ENCODE measurements at regions not wholly inside any gene's neighbourhood (a gene's known extent, or its start where the extent isn't known, plus 50 kb on each side); places are given as distances from the start of the nearest gene placed in this dataset.

DNA sequence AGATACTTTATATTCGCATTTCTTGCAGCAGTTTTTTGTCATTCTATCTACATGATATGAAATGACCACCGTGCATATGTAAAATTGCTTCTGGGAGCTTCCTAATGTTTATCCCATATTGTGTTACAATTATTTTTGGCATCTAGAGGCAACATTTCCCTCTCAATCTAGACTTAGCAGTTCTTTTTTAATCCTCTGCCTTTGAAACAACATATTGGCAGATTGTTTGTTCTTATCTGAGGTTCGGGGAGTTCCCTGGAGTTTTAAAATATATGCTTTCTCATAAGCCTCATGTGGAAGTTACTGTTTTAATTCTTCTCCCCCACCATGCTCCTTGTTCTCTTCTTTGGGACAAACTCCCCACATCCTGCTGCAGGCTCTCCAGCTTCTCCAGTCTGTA is 130.1 kb upstream of the SLC10A2 start:
- TF ChIP-seq CTCF (conservative IDR thresholded peaks at IDR 0.05 in 1 of 2, IDR thresholded peaks at IDR 0.05 in 1 of 2; ENCODE audit: low read depth in 1 of 2, low read length in 2 of 2): no peak
- no peak for TF ChIP-seq EZH2 (IDR thresholded peaks at IDR 0.05; ENCODE audit: low read length, missing control alignments)

DNA sequence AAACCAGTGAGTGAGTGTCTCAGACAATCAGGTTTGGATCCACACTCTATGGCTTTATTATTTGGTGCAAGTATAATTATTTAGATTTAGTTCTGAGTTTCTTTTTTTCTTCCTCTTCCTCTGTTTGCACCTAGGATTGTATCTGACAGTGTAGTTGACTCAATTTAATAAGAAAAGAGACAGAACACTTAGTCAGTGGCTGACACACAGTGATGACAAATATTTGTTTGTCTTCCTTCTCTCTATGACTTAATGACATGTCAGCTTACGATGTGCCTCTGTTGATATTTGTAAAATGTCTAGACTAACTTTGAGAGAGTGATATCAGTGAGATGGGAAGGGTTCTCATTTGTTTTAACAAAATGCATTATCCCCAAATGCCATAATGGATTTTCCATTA is 129.5 kb upstream of the SLC10A2 start:
- no peaks in the 10 kb centered on the region for H3K27me3 ChIP-seq (ENCODE audit: control insufficient read depth, insufficient read depth, low read length)
- no peak overlapping the region for H3K4me2 ChIP-seq (ENCODE audit: extremely low read depth, insufficient read depth, low read length)
- no peak overlapping the region for H3K4me3 ChIP-seq (replicated peaks in 1 of 4; ENCODE audit: control extremely low read depth in 1 of 4, insufficient read depth in 1 of 4, low read depth in 3 of 4, low read length in 4 of 4)
- H2AFZ ChIP-seq (ENCODE audit: low read length): no peak overlapping the region
- no peaks in the 10 kb centered on the region for H4K20me1 ChIP-seq (ENCODE audit: control insufficient read depth, extremely low read depth, insufficient read depth, low read length)
- no peaks in the 10 kb centered on the region for H3K4me1 ChIP-seq (ENCODE audit: control insufficient read depth, extremely low read depth, insufficient read depth, low read length)
- H3K79me2 ChIP-seq (ENCODE audit: control insufficient read depth, insufficient read depth, low read length): no peaks in the 10 kb centered on the region
- no peak overlapping the region for H3K27ac ChIP-seq (ENCODE audit: insufficient read depth, low read length)
- no peaks in the 10 kb centered on the region for H3K36me3 ChIP-seq (ENCODE audit: control insufficient read depth, insufficient read depth, low read length)
- H3K9me3 ChIP-seq (ENCODE audit: control insufficient read depth, insufficient read depth, low read depth, low read length): no peaks in the 10 kb centered on the region
- no peak overlapping the region for H3K9ac ChIP-seq (ENCODE audit: insufficient read depth, low read length)
- TF ChIP-seq CTCF (conservative IDR thresholded peaks at IDR 0.05 in 1 of 2, IDR thresholded peaks at IDR 0.05 in 1 of 2; ENCODE audit: low read depth in 1 of 2, low read length in 2 of 2) (no peak), EZH2 (IDR thresholded peaks at IDR 0.05; ENCODE audit: low read length, missing control alignments) (no peak)
- no peak for DNase-seq (ENCODE audit: low read depth in 2 of 2)

More for the DNA sequence above, 130.1 kb upstream of the SLC10A2 start:
- Histone ChIP-seq H3K4me2 (ENCODE audit: extremely low read depth, insufficient read depth, low read length) (no peak overlapping the region), H3K4me3 (replicated peaks in 1 of 4; ENCODE audit: control extremely low read depth in 1 of 4, insufficient read depth in 1 of 4, low read depth in 3 of 4, low read length in 4 of 4) (no peak overlapping the region), H3K27ac (ENCODE audit: insufficient read depth, low read length) (no peak overlapping the region), H3K79me2 (ENCODE audit: control insufficient read depth, insufficient read depth, low read length) (no peaks in the 10 kb centered on the region), H3K9ac (ENCODE audit: insufficient read depth, low read length) (no peak overlapping the region), H2AFZ (ENCODE audit: low read length) (no peak overlapping the region), H3K36me3 (ENCODE audit: control insufficient read depth, insufficient read depth, low read length) (no peaks in the 10 kb centered on the region), H3K4me1 (ENCODE audit: control insufficient read depth, extremely low read depth, insufficient read depth, low read length) (no peaks in the 10 kb centered on the region), H4K20me1 (ENCODE audit: control insufficient read depth, extremely low read depth, insufficient read depth, low read length) (no peaks in the 10 kb centered on the region), H3K27me3 (ENCODE audit: control insufficient read depth, insufficient read depth, low read length) (no peaks in the 10 kb centered on the region), H3K9me3 (ENCODE audit: control insufficient read depth, insufficient read depth, low read depth, low read length) (no peaks in the 10 kb centered on the region)
- no peak for DNase-seq (ENCODE audit: low read depth in 2 of 2)

DNA sequence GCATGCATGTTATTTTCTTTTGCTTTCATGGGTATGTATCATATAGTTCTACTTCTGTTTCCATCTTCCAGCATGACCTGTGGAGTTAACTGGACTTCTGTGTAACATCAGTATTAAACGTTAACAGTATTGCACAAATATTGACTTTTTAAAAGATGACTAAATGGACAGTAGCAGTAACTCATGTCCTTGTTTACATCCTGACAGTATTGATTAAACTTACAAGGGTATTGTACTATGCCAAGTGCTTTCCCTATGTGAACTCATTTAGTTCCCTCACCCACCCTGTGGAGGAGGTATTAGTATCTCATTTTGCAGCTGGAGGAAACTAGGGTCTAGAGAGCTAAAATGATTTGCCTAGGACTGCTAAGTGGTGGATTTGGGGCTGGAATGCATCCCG is 128.7 kb upstream of the SLC10A2 start:
- Histone ChIP-seq H2AFZ (ENCODE audit: low read length) (no peak overlapping the region), H3K4me2 (ENCODE audit: extremely low read depth, insufficient read depth, low read length) (no peak overlapping the region), H3K4me1 (ENCODE audit: control insufficient read depth, extremely low read depth, insufficient read depth, low read length) (no peaks in the 10 kb centered on the region), H3K36me3 (ENCODE audit: control insufficient read depth, insufficient read depth, low read length) (no peaks in the 10 kb centered on the region), H3K9ac (ENCODE audit: insufficient read depth, low read length) (no peak overlapping the region), H4K20me1 (ENCODE audit: control insufficient read depth, extremely low read depth, insufficient read depth, low read length) (no peaks in the 10 kb centered on the region), H3K4me3 (replicated peaks in 1 of 4; ENCODE audit: control extremely low read depth in 1 of 4, insufficient read depth in 1 of 4, low read depth in 3 of 4, low read length in 4 of 4) (no peak overlapping the region), H3K9me3 (ENCODE audit: control insufficient read depth, insufficient read depth, low read depth, low read length) (no peaks in the 10 kb centered on the region), H3K27ac (ENCODE audit: insufficient read depth, low read length) (no peak overlapping the region), H3K79me2 (ENCODE audit: control insufficient read depth, insufficient read depth, low read length) (no peaks in the 10 kb centered on the region), H3K27me3 (ENCODE audit: control insufficient read depth, insufficient read depth, low read length) (no peaks in the 10 kb centered on the region)
- no peak for DNase-seq (ENCODE audit: low read depth in 2 of 2)
- TF ChIP-seq EZH2 (IDR thresholded peaks at IDR 0.05; ENCODE audit: low read length, missing control alignments): no peak
- TF ChIP-seq CTCF (conservative IDR thresholded peaks at IDR 0.05 in 1 of 2, IDR thresholded peaks at IDR 0.05 in 1 of 2; ENCODE audit: low read depth in 1 of 2, low read length in 2 of 2): no peak
